ENCODE measurements at regions not wholly inside any gene's neighbourhood (a gene's known extent, or its start where the extent isn't known, plus 50 kb on each side); places are given as distances from the start of the nearest gene placed in this dataset.

- TF ChIP-seq CTCF (IDR thresholded peaks at IDR 0.05; ENCODE audit: insufficient read depth, low read depth, low read length) = no peak
- no peak for TF ChIP-seq EZH2 (IDR thresholded peaks at IDR 0.05; ENCODE audit: insufficient read depth, low read length)
These were observed 71.5 kb upstream of the USP47 start for GRCh38 chr11:11770296-11770695.
